ENCODE measurements at regions not wholly inside any gene's neighbourhood (a gene's known extent, or its start where the extent isn't known, plus 50 kb on each side); places are given as distances from the start of the nearest gene placed in this dataset.

DNA sequence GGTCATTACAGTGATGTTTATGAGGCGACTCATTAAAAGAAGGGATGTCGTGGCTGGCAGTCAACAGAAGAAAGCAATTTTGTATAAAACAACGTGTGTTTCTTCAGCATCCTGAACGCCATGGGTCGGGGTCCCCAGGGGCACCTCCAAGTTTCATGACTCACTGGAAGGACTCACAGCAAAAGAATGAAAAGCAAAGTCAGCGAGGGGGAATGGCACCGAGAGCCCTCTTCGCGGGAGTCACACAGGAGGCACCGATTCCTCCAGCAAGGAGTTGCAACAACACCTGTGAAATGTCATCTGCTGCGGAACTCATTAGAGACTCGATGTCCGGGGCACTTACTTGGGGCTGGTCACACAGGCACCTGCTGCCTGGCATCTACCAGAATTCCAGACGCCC is 130.7 kb upstream of the PEG3 start:
- TF ChIP-seq EZH2 (IDR thresholded peaks at IDR 0.05; ENCODE audit: insufficient read depth, poor library complexity, severe bottlenecking) (no peak), EZH2phosphoT487 (IDR thresholded peaks at IDR 0.05; ENCODE audit: insufficient read depth, low read depth) (no peak)

Data from GM23248 (cell line).